ENCODE measurements at regions not wholly inside any gene's neighbourhood (a gene's known extent, or its start where the extent isn't known, plus 50 kb on each side); places are given as distances from the start of the nearest gene placed in this dataset.
"Not testable (repeated sequence)": the region's sequence is repeated elsewhere in the genome, so short reads cannot be mapped to it uniquely, and the experiment has no call there.

DNA sequence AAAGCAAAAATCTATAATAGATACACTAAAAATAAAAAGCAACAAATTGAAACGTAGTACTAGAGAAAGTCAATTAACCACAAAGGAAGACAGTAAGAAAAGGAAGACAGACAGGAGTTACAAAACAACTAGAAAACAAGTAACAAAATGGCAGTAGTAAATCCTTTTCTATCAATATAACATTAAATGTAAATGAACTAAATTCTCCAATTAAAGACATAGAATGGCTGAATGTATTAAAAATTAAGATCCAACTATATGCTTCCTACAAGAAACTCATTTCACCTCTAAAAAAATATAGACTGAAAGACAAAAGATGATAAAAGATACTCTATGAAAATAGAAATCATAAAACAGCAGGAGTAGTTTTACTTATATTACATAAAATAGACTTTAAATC, 79.1 kb downstream of the CTH start:
- DNase-seq, result no peak

DNA sequence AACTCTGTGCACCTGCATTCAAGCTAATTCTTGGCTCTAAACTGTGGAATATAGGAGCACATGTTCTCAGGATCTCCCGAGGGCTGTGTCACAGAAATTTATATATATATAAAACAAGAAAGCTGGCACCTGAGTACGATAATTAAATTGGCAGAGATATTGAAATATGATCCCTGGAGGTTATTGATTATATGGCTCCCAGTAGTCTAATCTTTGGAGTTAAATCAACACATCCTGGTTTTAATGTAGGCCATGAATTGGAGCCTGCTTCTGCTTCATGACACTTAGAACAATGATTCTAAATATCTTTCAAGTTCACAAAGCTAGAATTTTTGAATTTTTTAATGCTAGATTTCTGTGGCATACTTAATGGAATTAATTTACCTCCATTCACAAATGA, 84.3 kb downstream of the CTH start:
- DNase-seq, result no peak

DNA sequence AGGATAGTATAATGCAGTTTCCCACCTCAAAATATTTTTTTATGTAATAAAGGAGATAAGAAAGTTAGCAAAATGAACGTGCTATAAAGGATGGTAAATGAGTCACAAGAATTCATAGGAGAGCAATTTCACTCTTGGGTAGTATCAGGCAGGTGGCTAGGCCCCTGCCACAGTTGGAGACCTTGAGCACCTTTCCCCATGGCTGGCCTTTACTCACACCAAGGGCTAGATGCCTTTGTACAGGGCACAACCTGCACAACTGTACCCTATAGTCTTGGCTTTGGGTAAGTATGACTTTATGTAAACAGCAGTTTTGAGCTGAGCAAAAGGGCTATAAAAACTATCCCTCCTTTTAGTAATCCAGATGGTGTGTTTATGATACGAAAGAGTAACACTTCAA, 85.1 kb downstream of the CTH start:
- no peak for DNase-seq

DNA sequence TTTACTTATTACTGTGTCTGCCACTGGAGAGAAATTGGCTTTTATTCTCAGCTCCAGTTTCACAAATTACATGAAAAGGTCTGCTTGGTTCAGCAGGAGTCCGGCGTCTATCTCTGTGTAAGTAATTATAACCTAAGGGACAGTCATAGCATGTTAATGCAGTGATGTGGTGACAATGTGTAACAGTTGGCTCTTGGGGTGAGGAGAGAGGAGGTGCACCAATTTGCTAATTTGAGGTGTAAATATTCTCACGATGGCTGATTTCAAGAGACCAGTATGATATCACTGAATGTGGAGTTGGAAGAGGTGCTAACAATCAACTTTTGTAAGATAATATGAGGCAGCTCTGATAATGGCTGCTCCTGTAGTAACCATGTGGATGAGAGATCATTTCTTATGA, 86.1 kb downstream of the CTH start:
- DNase-seq, result no peak

DNA sequence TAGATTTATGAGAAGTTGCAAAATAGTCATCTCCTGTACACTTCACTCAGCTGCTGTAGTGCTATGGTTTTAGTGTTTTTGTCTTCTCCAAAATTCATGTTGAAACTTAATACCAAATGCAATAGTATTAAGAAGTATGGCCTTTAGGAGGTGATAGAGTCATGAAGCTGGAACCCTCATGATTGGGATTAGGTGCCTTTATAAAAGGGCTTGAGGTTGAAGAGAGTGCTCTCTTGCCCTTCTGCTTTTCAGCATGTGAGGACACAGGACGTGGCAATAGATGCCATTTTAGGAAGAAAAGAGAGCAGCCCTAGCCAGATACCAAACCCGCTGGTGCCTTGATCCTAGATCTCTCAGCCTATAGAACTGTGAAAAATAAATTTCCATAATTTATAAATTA, 87.6 kb downstream of the CTH start:
- peak; percentile 16 for DNase-seq

DNA sequence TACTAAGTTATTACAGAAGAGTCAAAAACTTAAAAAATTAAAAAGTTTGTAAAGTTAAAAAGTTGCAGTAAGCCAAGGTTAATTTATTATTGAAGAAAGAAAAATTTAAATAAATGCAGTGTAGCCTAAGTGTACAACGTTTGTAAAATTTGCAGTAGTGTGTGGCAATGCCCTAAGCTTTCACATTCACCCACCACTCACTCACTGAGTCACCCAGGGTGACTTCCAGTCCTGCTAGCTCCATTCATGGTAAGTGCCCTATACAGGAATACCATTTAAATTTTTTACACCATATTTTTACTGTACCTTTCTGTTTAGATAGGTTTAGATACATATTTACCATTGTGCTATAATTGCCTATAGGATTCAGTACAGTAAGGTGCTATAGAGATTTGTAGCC, 88.6 kb downstream of the CTH start:
- DNase-seq, result no peak

DNA sequence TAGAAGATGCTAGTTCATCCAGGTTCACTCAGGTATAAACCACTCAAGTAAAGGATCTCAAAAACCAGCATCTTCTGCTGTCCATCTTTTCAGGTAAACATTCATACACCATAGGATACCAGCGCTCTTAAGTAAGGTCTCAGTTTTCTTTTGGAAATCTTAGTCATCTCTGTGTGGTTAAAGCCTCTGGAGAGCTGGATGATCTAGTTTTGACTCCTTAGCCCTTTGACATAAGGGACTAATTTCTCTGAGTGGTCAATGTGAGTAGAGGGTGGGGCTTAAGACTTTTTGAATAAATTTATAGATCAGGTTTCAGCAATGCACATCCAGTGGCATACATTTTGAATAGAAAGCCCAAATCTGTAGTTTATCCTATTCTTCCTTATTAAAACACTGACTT, 92.3 kb downstream of the CTH start:
- no peak for DNase-seq

DNA sequence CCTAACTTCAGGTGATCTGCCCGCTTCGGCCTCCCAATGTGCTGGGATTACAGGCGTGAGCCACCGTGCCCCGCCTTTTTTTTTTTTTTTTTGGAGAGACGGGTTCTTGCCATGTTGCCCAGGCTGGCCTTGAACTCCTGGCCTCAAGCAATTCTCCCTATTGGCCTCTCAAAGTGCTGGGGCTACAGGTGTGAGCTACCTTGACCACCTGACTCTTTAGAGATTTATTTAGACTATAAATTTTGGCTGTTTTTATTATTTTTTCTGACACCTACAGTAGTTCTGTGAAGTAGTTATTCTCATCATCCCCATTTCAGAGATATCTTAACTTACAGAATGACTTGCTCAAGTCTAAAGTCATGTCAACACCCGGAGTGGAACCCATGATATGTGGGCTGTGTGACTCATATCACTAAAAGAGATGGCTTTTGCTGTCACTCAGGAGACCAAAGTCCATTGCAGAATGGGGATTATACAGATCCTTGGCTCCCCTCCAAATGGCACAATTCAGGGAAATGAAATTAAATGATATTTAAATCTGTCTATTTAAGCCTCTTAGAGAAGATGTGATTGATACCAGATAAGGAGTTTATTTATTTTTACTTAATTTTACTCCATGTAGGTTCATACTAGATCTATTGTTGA, 93.2 kb downstream of the CTH start:
- peak; percentile 9 for DNase-seq

DNA sequence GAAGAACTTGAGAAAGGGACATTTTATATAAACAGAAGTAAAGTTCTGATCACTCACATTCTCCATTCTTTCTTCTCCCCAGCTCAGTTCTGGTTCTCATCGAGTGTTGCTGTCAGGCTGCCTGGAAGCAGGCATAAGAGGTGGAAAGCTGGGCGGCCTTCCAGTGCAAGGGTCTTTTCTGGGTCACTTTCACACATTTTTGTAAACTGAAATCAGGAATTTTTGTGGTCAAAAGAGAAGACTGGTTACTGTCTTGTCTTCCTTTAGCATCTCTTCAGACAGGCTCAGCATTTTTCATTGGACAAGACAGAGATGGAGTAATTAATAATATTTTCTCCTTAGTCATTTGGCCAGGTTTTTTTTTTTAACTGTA, 93.7 kb downstream of the CTH start:
- no peak for DNase-seq

DNA sequence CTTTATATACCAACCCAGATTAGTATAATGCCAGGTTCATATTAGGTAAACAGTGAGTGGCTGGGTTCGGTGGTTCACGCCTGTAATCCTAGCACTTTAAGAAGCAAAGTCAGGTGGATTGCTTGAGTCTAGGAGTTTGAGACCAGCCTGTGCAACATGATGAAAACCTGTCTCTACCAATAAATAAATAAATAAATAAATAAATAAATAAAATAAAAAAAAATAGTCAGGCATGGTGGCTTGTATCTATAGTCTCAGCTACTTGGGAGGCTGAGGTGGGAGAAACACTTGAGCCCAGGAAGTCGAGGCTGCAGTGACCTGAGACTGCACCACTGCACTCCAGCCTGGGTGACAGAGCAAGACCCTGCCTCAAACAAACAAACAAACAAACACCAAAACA, 96.9 kb downstream of the CTH start:
- DNase-seq, result not testable (repeated sequence)

DNA sequence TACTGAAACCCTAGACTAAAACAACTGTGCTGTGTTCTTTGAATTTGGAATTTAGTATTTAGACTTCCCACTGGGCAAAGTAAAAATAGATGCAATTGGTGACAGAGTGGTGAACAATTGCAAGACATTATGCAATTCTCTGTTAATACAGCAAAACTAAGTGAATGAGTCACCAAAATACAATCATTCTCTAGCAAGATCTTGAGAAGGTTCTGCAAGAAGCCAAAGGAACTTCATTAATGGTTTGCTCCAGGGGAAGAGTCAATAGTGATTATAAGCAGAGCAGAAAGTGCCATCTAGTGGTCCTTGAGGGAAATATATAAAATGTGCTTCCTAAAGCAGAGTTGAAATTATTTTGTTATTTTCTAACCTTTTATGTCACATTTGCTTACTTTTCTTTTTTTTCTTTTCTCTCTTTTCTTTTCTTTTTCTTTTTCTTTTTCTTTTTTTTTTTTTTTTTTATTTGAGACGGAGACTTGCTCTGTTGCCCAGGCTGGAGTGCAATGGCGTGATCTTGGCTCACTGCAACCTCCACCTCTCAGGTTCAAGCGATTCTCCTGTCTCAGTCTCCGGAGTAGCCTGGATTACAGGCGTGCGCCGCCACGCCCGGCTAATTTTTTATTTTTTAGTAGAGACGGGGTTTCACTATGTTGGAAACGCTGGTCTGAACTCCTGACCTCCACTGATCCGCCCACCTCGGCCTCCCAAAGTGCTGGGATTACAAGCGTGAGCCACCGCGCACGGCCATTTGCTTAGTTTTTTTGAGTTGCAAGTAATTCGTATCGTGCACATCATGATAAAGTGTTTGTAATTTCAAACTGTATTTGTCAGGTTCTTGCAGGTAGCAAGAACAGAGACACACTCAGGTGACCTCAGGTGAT, 99.2 kb downstream of the CTH start:
- DNase-seq, result peak; percentile 90

DNA sequence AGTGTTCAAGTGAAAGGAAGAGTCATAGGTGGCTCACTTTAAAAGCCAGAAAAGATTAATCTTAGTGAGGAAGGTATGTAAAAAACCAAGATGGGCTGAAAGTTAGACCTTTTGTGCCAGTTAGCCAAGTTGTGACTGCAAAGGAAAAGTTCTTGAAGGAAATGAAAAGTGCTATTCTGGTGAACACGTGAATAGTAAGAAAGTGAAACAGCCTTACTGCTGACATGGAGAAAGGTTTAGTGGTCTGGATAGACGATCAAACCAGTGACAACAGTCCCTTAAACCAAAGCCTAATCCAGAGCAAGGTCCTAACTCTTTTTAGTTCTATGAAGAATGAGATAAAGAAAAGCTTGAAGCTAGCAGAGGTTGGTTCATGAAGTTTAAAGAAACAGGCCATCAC, 106.4 kb downstream of the CTH start:
- no peak for DNase-seq

DNA sequence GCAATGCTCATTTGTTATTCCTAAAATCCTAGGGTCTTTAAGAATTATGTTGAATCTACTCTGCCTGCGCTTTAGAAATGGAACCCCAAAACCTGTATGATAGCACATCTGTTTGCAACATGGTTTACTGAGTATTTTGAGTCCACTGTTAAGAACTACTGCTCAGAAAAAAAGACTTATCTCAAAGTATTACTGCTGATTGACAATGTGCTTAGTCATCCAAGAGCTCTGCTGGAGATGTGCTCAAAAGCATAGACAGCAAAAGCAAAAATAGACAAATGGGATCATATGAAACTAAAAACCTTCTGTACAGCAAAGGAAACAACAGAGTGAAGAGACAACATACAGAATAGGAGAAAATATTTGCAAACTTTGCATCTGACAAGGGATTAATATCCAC, 107.0 kb downstream of the CTH start:
- DNase-seq, result peak; percentile 49

DNA sequence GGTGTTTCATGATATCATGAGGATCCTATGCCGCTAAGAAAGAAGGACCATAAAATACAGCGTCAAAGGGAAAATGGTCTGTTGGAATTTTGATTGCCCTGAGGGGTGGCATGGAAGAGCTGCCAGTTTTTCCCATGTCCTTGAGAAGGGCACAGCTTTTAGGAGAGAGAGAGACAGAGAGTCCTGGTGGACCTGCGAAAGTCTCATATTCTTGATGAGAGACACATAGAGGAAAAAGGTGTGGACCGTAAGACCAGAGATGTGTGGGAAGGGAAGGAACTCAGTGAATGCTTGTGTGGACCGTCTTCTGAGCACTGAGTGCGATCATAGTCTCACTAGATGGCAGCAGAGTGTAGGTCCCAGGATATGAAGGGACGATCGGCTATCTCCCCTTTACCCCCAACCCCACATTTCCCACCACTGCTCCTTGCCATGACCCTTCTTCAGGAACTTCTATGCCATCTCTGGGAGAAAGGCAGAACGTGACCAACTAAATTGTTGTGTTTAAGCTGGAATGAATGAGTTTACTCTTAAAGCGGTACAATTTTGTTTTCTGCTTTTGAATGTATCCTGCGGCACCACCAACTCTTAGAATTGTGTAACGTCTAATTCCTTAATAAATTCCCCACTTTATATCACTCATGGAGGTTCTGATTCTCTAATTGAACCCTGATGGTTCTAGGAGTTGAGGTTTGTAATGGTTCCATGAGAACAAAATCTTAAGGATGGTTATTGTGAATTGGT, 117.7 kb downstream of the CTH start:
- DNase-seq, result peak; percentile 70

DNA sequence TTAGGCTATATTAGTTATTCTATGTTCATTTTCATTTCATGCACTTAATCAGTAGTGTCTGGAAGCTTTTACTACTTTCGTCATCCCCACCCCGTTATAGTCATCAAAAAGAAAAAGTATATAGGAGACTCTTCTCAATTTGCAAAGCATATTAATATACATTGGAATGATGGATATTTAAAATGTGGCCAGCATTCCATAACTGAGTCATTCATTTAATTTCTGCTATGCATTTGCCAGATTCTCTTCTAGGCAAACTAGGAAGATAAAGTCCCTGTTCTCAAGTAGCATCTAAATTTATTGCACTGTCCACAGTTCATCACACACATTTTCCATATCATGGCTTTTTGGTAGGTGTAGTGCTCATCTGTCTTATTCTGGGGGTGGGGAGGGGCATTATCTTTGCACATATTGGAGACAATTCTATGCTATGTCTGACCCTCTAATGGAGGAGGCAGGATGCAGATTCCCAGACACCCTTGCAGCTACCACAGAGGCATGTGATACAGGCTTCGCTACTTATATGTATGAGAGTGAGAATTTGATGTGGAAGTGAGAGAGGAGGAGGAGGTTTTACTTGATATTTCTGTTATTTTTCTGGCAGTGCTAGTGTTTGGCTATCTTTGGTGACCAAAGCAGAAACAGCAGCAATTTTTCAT, 125.8 kb downstream of the CTH start:
- no peak for DNase-seq

DNA sequence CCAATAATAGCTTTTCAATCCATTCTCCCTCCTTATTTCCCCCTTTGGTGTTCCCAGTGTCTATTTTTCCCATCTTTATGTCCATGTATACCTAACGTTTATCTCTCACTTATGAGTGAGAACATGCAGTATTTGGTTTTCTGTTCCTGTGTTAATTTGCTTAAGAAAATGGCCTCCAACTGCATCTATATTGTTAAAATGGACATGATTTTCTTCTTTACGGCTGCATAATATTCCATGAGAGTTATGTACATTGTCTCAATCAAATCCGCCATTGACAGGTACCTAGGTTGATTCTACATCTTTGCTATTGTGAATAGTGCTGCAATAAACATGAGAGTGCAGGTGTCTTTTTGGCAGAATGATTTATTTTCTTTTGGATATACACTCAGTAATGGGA, 126.7 kb downstream of the CTH start:
- DNase-seq, result no peak

DNA sequence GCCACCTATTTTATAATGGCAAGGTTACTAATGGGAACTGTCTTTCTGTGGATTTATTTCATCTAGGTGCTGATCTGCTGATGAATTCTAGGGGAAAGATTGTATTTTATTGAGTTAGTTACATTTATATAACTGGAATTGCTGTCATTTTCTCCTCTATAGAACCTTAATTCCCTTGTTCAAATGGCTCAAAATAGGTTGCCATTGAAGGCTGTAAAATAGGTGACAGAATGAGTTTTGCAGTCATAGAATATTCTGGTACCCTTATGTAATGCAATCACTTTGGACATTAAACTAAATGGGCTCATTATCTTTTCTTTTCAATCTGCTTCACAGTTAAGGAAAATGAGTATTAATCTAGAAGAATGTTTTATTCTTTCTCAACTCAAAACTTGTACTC, 131.0 kb downstream of the CTH start:
- no peak for DNase-seq

DNA sequence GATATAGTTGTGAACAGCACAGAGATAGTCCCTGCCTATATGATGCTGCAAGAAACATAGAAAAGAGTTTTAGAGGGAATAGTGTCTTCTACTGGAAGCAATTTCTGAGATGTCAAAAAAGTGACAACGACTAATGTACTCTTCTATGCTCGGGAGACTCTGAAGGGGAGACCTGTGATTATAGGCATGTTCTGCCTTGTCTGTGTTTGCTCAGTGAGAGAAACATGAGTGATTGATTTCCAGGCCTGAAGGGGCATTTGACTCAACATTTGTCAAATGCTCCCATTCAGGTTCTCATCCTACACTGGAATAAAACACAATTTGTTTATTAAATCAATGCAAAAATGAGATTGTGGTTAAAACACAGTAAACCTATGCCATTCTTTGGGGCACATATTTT, 131.8 kb downstream of the CTH start:
- DNase-seq, result no peak

DNA sequence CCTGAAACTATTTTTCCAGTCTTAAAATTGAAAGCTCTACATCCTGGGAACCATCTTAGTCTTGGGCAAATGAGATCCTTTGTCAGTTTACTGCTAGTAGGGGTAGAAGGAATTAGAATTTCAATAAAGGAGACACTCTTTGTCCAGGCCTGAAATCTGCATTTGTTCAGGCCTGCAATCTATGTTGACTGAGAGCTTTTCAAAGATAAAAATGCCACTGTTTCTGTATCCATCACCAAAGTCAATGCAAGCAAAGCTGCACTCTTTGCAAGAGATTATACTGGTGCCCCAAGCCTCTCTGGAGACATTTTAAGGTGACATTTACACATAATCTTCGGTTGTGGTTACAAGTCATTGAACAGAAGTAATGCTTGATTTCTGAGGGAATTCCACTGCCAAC, 135.7 kb downstream of the CTH start:
- no peak for DNase-seq

DNA sequence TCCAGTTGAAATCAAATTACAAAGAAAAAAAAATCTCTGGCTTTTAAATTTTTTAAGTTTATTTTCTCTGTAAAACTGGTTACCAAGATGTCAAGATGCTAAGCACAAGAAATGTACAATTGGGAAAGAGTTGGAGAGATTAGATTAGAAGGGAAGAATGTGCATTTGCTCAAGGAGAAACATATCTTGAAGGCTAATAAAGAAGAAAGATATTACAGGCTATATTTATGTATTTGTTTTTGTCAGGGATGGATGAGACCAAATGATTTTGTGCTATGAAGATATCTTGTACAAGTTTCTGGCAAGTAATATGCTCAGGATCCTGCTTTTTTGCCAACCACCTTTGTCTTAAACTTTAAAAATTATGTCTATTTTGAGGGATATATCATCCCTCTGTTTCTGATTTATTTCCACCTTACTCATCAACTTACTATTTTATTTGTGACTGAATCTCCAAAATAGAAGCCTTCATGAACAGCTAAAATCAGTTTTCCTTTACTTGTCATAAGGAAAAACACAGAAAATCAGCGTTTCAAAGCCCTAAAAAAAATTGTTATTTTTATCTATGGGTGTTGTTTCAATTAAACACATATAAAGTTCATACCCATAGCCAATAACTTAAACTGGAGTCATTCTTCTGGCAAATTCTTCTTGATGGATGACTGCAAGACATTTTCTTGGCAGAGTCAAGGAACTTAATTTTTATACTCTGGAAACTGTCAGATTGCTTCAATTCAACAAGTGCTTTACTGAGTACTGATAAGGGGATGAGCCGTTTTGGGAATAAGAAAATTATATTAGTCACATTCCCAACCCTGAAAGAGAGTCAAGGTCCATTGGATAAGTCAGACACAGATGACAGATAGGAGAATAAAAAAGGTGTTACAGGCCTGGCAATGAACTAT, 141.8 kb downstream of the CTH start:
- no peak for DNase-seq

DNA sequence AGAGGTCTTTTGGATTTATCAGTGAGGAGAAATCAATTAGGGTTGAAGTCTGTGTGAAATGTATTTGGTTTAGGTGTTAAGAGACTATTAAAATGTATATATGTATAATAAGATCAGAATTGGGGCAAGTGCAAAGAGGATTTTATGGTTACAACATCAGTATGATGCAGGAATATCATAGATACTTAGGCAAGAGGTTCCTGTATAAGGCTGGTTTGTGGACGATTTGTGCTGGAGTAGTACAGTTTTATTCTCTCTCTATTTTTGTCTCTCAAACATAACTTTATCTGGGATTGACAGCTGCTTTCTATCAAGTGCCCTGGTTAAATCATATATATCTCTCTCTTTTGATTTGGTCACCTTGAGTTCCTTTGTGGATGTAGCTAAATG, 142.5 kb downstream of the CTH start:
- DNase-seq, result no peak

DNA sequence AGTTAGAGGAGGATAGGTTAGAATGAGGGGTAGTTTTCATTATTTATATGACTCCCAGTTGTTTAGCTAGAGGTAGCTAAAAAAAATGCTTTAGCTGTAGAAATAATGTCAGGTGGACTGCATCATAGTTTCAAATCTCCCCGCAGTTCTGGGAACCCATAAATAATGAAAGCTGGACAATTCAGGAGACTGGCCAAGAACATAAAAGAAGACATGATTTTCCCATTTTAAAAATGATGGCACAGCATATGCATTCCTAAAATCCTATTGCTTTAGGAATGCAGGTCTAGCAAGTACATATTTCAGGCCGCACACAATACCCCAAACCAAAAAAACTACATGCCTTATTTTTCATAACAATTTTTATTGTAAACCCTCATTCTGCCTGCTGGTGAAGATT, 143.3 kb downstream of the CTH start:
- no peak for DNase-seq

Data from hematopoietic multipotent progenitor cell treated with erythropoietin and hydrocortisone succinate and interleukin-3 and kit ligand, for 6 days (in vitro differentiated cells).